GM23338 (cell line): ENCODE measurements at regions not wholly inside any gene's neighbourhood (a gene's known extent, or its start where the extent isn't known, plus 50 kb on each side); places are given as distances from the start of the nearest gene placed in this dataset.

Experiments used
- ATAC-seq: fragments of 200-7000 bp; cut with Tn5 transposase; 3 replicates; pipeline ENCODE4 v1.9.1; 2020
- DNase-seq: peaks from one replicate; pipeline ENCODE4 v3.0.0-alpha.2; 2015; ENCODE audit warnings: low spot score
- H2AFZ ChIP-seq: fragments of 200-600 bp; sonication (generic); 2 replicates; pipeline ENCODE4 v1.8.0; 2016; ENCODE audit warnings: antibody characterized with exemption, mild to moderate bottlenecking, moderate library complexity
- H3F3A ChIP-seq: fragments of 200-600 bp; sonication (generic); replicated peaks from 2 replicates; pipeline ENCODE4 v1.8.0; 2017; ENCODE audit warnings: antibody characterized with exemption, mixed run types, low read depth
- H3K27ac ChIP-seq: fragments of 200-600 bp; sonication (generic); 2 replicates; pipeline ENCODE4 v1.6.1; 2016; ENCODE audit warnings: low read depth
- H3K27me3 ChIP-seq: fragments of 200-600 bp; sonication (generic); 2 replicates; pipeline ENCODE4 v1.8.0; 2016; ENCODE audit warnings: mild to moderate bottlenecking, mixed run types, moderate library complexity; ENCODE audit not compliant: insufficient read depth
- H3K36me3 ChIP-seq: fragments of 200-600 bp; sonication (generic); 2 replicates; pipeline ENCODE4 v1.8.0; 2016; ENCODE audit warnings: mild to moderate bottlenecking; ENCODE audit not compliant: insufficient read depth
- H3K4me1 ChIP-seq: fragments of 200-600 bp; sonication (generic); 2 replicates; pipeline ENCODE4 v1.8.0; 2016; ENCODE audit warnings: mild to moderate bottlenecking, moderate library complexity; ENCODE audit not compliant: insufficient read depth
- H3K4me2 ChIP-seq: fragments of 200-600 bp; sonication (generic); 2 replicates; pipeline ENCODE4 v1.7.1; 2017; ENCODE audit warnings: mixed run types
- H3K4me3 ChIP-seq: fragments of 200-600 bp; sonication (generic); 2 replicates; pipeline ENCODE4 v1.6.1; 2016; ENCODE audit warnings: mixed run types
- H3K79me2 ChIP-seq: fragments of 200-600 bp; sonication (generic); replicated peaks from 2 replicates; pipeline ENCODE4 v1.8.0; 2017; ENCODE audit warnings: mild to moderate bottlenecking; ENCODE audit not compliant: insufficient read depth
- H3K9me2 ChIP-seq: fragments of 200-600 bp; sonication (generic); 2 replicates; pipeline ENCODE4 v1.8.0; 2017; ENCODE audit not compliant: insufficient read depth
- H4K20me1 ChIP-seq: fragments of 200-600 bp; sonication (generic); replicated peaks from 2 replicates; pipeline ENCODE4 v1.8.0; 2017; ENCODE audit warnings: mild to moderate bottlenecking; ENCODE audit not compliant: insufficient read depth
- H3K27ac Mint-ChIP-seq: 2 replicates; pipeline ENCODE4 v1.8.0; 2020; ENCODE audit warnings: inconsistent platforms, mild to moderate bottlenecking, moderate library complexity, mixed read lengths
- H3K27me3 Mint-ChIP-seq: 3 replicates; pipeline ENCODE4 v1.8.0; 2022; ENCODE audit warnings: low read depth, mild to moderate bottlenecking, moderate library complexity, mixed read lengths, inconsistent platforms; ENCODE audit not compliant: insufficient read depth, poor library complexity
- H3K36me3 Mint-ChIP-seq: 3 replicates; pipeline ENCODE4 v1.8.0; 2021; ENCODE audit warnings: low read depth, mild to moderate bottlenecking, inconsistent platforms, moderate library complexity, mixed read lengths
- H3K4me1 Mint-ChIP-seq: 3 replicates; pipeline ENCODE4 v1.8.0; 2020; ENCODE audit warnings: mild to moderate bottlenecking, inconsistent platforms, mixed read lengths
- H3K4me3 Mint-ChIP-seq: 3 replicates; pipeline ENCODE4 v1.8.0; 2021; ENCODE audit warnings: moderate library complexity, mild to moderate bottlenecking, inconsistent platforms, mixed read lengths
- H3K9me3 Mint-ChIP-seq: 3 replicates; pipeline ENCODE4 v1.8.0; 2020; ENCODE audit warnings: moderate library complexity, mild to moderate bottlenecking, inconsistent platforms, mixed read lengths
- CREB1 ChIP-seq: fragments of 250-450 bp; sonication (Bioruptor Pico); IDR thresholded peaks from 2 replicates; pipeline ENCODE4 v1.5.0; 2020; ENCODE audit warnings: low read depth, mild to moderate bottlenecking, moderate library complexity
- EZH2 ChIP-seq: fragments of 200-600 bp; sonication (generic); IDR thresholded peaks from one replicate; pipeline ENCODE4 v1.8.0; 2017; ENCODE audit warnings: antibody characterized with exemption, mild to moderate bottlenecking, low read depth; ENCODE audit not compliant: unreplicated experiment
- EZH2phosphoT487 ChIP-seq: fragments of 200-600 bp; sonication (generic); IDR thresholded peaks from one replicate; pipeline ENCODE4 v1.8.1; 2018; ENCODE audit warnings: antibody characterized with exemption; ENCODE audit not compliant: unreplicated experiment
- JUNB ChIP-seq: IDR thresholded peaks from one replicate; pipeline ENCODE4 v1.6.1; 2016; ENCODE audit warnings: antibody characterized with exemption; ENCODE audit not compliant: unreplicated experiment
- NANOG ChIP-seq: IDR thresholded peaks from 2 replicates; pipeline ENCODE4 v1.6.1; 2016; ENCODE audit warnings: antibody characterized with exemption, borderline replicate concordance
- POLR2AphosphoS5 ChIP-seq: IDR thresholded peaks from 2 replicates; pipeline ENCODE4 v1.6.1; 2016; ENCODE audit warnings: antibody characterized with exemption, low read depth
- STAT1 ChIP-seq: IDR thresholded peaks from one replicate; pipeline ENCODE4 v1.6.1; 2016; ENCODE audit warnings: antibody characterized with exemption; ENCODE audit not compliant: unreplicated experiment
- ZNF114 ChIP-seq: fragments of 250-450 bp; sonication (Bioruptor Pico); IDR thresholded peaks from 2 replicates; pipeline ENCODE4 v1.5.0; 2020; ENCODE audit warnings: mild to moderate bottlenecking, moderate library complexity
- ZNF331 ChIP-seq: fragments of 250-450 bp; sonication (Bioruptor Pico); IDR thresholded peaks from 2 replicates; pipeline ENCODE4 v1.5.0; 2020; ENCODE audit warnings: low read depth, mild to moderate bottlenecking, moderate library complexity
- TF ChIP-seq, protein P1 (sequence below): IDR thresholded peaks from 2 replicates; pipeline ENCODE4 v1.6.1; 2016; ENCODE audit warnings: antibody characterized with exemption
- TF ChIP-seq, protein P2 (sequence below), 2 experiments: fragments of 200-600 bp in 1 of 2; sonication (generic) in 1 of 2; conservative IDR thresholded peaks; 2 replicates each; pipeline versions ENCODE4 v1.5.1 to v1.6.1; 2016 to 2017; ENCODE audit warnings: antibody characterized with exemption in 2 of 2, low read depth in 2 of 2, mild to moderate bottlenecking in 2 of 2, moderate library complexity in 1 of 2
- TF ChIP-seq, protein P3 (sequence below): fragments of 250-450 bp; sonication (Bioruptor Pico); IDR thresholded peaks from 2 replicates; pipeline ENCODE4 v1.5.0; 2020; ENCODE audit warnings: mild to moderate bottlenecking, moderate library complexity
- TF ChIP-seq, protein P4 (sequence below): IDR thresholded peaks from one replicate; pipeline ENCODE4 v1.6.1; 2018; ENCODE audit warnings: antibody characterized with exemption; ENCODE audit not compliant: unreplicated experiment

DNA sequence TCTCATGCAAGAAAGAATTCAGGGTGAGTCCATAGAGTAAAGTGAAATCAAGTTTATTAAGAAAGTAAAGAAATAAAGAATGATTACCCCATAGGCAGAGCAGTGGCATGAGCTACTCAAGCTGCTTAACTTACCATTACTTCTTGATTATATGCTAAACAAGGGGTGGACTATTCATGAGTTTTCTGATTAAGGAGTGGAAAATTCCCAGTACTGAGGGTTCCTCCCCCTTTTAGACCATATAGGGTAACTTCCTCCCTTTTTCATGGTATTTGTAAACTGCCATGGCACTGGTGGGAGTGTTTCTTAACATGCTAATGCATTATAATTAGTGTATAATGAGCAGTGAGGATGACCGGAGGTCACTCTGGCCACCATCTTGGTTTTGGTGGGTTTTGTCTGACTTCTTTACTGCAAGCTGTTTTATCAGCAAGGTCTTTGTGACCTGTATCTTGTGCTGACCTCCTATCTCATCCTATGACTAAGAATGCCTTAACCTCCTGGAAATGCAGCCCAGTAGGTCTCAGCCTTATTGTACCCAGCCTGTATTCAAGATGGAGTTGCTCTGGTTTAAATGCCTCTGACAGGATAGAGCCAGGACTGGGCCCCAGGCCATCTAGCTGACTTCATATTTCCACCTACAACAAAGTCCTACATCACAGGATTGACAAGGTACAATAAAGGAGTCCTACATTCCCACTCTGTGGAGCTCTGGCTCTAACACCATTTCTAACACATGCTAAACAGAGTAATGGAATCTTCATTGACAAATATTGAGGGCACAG is 186.7 kb downstream of the NXNL2 start:
- Histone ChIP-seq H3K4me3 (no peak overlapping the region), H4K20me1 (no peaks in the 10 kb centered on the region), H3K27me3 (no peaks in the 10 kb centered on the region), H3K79me2 (no peaks in the 10 kb centered on the region), H3F3A (no peaks in the 10 kb centered on the region), H3K36me3 (no peaks in the 10 kb centered on the region), H2AFZ (no peak overlapping the region), H3K4me2 (no peak overlapping the region), H3K9me2 (peaks cover 14% of the 10 kb centered on the region; the same call in 1 of the 2 replicates), H3K4me1 (peaks cover 9% of the 10 kb centered on the region; the same call in 1 of the 2 replicates), H3K27ac (no peak overlapping the region)
- Mint-ChIP-seq H3K27ac (no peak overlapping the region), H3K9me3 (no peaks in the 10 kb centered on the region), H3K27me3 (no peaks in the 10 kb centered on the region), H3K36me3 (no peaks in the 10 kb centered on the region), H3K4me3 (no peak overlapping the region), H3K4me1 (peaks cover 26% of the 10 kb centered on the region)
- ATAC-seq (no peak), DNase-seq (no peak)
- TF ChIP-seq, protein P1, sequence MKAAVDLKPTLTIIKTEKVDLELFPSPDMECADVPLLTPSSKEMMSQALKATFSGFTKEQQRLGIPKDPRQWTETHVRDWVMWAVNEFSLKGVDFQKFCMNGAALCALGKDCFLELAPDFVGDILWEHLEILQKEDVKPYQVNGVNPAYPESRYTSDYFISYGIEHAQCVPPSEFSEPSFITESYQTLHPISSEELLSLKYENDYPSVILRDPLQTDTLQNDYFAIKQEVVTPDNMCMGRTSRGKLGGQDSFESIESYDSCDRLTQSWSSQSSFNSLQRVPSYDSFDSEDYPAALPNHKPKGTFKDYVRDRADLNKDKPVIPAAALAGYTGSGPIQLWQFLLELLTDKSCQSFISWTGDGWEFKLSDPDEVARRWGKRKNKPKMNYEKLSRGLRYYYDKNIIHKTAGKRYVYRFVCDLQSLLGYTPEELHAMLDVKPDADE = no peak
- no peak for TF ChIP-seq ZNF331 (CRISPR knock-in tag)
- no peak for TF ChIP-seq EZH2phosphoT487
- TF ChIP-seq, protein P2, sequence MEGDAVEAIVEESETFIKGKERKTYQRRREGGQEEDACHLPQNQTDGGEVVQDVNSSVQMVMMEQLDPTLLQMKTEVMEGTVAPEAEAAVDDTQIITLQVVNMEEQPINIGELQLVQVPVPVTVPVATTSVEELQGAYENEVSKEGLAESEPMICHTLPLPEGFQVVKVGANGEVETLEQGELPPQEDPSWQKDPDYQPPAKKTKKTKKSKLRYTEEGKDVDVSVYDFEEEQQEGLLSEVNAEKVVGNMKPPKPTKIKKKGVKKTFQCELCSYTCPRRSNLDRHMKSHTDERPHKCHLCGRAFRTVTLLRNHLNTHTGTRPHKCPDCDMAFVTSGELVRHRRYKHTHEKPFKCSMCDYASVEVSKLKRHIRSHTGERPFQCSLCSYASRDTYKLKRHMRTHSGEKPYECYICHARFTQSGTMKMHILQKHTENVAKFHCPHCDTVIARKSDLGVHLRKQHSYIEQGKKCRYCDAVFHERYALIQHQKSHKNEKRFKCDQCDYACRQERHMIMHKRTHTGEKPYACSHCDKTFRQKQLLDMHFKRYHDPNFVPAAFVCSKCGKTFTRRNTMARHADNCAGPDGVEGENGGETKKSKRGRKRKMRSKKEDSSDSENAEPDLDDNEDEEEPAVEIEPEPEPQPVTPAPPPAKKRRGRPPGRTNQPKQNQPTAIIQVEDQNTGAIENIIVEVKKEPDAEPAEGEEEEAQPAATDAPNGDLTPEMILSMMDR (conservative IDR thresholded peaks at IDR 0.05; ENCODE audit: low read depth in 2 of 2) = no peak
- TF ChIP-seq, protein P3, sequence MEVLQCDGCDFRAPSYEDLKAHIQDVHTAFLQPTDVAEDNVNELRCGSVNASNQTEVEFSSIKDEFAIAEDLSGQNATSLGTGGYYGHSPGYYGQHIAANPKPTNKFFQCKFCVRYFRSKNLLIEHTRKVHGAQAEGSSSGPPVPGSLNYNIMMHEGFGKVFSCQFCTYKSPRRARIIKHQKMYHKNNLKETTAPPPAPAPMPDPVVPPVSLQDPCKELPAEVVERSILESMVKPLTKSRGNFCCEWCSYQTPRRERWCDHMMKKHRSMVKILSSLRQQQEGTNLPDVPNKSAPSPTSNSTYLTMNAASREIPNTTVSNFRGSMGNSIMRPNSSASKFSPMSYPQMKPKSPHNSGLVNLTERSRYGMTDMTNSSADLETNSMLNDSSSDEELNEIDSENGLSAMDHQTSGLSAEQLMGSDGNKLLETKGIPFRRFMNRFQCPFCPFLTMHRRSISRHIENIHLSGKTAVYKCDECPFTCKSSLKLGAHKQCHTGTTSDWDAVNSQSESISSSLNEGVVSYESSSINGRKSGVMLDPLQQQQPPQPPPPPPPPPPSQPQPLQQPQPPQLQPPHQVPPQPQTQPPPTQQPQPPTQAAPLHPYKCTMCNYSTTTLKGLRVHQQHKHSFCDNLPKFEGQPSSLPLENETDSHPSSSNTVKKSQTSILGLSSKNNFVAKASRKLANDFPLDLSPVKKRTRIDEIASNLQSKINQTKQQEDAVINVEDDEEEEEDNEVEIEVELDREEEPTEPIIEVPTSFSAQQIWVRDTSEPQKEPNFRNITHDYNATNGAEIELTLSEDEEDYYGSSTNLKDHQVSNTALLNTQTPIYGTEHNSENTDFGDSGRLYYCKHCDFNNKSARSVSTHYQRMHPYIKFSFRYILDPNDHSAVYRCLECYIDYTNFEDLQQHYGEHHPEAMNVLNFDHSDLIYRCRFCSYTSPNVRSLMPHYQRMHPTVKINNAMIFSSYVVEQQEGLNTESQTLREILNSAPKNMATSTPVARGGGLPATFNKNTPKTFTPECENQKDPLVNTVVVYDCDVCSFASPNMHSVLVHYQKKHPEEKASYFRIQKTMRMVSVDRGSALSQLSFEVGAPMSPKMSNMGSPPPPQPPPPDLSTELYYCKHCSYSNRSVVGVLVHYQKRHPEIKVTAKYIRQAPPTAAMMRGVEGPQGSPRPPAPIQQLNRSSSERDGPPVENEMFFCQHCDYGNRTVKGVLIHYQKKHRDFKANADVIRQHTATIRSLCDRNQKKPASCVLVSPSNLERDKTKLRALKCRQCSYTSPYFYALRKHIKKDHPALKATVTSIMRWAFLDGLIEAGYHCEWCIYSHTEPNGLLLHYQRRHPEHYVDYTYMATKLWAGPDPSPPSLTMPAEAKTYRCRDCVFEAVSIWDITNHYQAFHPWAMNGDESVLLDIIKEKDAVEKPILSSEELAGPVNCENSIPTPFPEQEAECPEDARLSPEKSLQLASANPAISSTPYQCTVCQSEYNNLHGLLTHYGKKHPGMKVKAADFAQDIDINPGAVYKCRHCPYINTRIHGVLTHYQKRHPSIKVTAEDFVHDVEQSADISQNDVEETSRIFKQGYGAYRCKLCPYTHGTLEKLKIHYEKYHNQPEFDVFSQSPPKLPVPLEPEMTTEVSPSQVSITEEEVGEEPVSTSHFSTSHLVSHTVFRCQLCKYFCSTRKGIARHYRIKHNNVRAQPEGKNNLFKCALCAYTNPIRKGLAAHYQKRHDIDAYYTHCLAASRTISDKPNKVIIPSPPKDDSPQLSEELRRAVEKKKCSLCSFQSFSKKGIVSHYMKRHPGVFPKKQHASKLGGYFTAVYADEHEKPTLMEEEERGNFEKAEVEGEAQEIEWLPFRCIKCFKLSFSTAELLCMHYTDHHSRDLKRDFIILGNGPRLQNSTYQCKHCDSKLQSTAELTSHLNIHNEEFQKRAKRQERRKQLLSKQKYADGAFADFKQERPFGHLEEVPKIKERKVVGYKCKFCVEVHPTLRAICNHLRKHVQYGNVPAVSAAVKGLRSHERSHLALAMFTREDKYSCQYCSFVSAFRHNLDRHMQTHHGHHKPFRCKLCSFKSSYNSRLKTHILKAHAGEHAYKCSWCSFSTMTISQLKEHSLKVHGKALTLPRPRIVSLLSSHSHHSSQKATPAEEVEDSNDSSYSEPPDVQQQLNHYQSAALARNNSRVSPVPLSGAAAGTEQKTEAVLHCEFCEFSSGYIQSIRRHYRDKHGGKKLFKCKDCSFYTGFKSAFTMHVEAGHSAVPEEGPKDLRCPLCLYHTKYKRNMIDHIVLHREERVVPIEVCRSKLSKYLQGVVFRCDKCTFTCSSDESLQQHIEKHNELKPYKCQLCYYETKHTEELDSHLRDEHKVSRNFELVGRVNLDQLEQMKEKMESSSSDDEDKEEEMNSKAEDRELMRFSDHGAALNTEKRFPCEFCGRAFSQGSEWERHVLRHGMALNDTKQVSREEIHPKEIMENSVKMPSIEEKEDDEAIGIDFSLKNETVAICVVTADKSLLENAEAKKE (CRISPR knock-in tag) = no peak
- no peak for TF ChIP-seq ZNF114 (CRISPR knock-in tag)
- TF ChIP-seq, protein P4, sequence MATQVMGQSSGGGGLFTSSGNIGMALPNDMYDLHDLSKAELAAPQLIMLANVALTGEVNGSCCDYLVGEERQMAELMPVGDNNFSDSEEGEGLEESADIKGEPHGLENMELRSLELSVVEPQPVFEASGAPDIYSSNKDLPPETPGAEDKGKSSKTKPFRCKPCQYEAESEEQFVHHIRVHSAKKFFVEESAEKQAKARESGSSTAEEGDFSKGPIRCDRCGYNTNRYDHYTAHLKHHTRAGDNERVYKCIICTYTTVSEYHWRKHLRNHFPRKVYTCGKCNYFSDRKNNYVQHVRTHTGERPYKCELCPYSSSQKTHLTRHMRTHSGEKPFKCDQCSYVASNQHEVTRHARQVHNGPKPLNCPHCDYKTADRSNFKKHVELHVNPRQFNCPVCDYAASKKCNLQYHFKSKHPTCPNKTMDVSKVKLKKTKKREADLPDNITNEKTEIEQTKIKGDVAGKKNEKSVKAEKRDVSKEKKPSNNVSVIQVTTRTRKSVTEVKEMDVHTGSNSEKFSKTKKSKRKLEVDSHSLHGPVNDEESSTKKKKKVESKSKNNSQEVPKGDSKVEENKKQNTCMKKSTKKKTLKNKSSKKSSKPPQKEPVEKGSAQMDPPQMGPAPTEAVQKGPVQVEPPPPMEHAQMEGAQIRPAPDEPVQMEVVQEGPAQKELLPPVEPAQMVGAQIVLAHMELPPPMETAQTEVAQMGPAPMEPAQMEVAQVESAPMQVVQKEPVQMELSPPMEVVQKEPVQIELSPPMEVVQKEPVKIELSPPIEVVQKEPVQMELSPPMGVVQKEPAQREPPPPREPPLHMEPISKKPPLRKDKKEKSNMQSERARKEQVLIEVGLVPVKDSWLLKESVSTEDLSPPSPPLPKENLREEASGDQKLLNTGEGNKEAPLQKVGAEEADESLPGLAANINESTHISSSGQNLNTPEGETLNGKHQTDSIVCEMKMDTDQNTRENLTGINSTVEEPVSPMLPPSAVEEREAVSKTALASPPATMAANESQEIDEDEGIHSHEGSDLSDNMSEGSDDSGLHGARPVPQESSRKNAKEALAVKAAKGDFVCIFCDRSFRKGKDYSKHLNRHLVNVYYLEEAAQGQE = no peak
- no peak for TF ChIP-seq POLR2AphosphoS5
- no peak for TF ChIP-seq JUNB
- TF ChIP-seq STAT1 = no peak
- no peak for TF ChIP-seq CREB1 (CRISPR knock-in tag)
- no peak for TF ChIP-seq NANOG
- TF ChIP-seq EZH2 = no peak
